Esophagus muscularis mucosa (tissue), 4 donors: ENCODE measurements at regions not wholly inside any gene's neighbourhood (a gene's known extent, or its start where the extent isn't known, plus 50 kb on each side); places are given as distances from the start of the nearest gene placed in this dataset.

Source experiments
- EP300 ChIP-seq: sonication (generic); formaldehyde crosslinking; IDR thresholded peaks from one replicate; pipeline ENCODE4 v1.6.1; 2017; ENCODE audit warnings: antibody characterized with exemption
- POLR2A ChIP-seq: fragments of 450-650 bp; IDR thresholded peaks from one replicate; pipeline ENCODE4 v1.6.1; 2017; ENCODE audit warnings: antibody characterized with exemption, moderate library complexity, mild to moderate bottlenecking, low read depth
- POLR2AphosphoS5 ChIP-seq, 2 donors: sonication (generic); formaldehyde crosslinking; IDR thresholded peaks; one replicate each; pipeline ENCODE4 v1.6.1; 2017; ENCODE audit warnings: antibody characterized with exemption in 2 of 2
- TF ChIP-seq, protein P1 (sequence below), 3 experiments: fragments of 200-600 bp in 2 of 3; fragments of 450-650 bp in 1 of 3; sonication (generic) in 2 of 3; IDR thresholded peaks; one replicate each; pipeline ENCODE4 v1.5.1; 2017 to 2019; ENCODE audit warnings: antibody characterized with exemption in 3 of 3, mild to moderate bottlenecking in 2 of 3, moderate library complexity in 1 of 3

DNA sequence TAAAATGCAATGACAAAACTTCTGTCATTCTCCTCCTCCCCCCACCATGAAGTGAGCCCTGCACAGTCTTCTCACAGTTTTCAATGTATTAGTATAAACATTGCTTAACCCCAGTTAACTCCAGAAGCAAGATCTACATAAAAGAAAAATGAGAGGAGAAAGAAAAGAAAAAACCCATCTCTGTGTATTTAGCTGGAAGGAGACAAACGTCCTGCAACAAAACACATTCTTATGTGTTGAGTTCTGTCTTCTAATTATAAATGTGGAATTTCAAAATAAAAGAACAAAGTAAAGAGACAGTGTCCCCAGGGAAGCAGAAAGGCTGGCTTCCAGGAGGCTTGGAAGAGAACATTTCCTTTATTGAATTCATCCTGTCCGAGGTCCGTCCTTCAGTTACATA is 491.9 kb upstream of the TUSC1 start:
- TF ChIP-seq, protein P1, sequence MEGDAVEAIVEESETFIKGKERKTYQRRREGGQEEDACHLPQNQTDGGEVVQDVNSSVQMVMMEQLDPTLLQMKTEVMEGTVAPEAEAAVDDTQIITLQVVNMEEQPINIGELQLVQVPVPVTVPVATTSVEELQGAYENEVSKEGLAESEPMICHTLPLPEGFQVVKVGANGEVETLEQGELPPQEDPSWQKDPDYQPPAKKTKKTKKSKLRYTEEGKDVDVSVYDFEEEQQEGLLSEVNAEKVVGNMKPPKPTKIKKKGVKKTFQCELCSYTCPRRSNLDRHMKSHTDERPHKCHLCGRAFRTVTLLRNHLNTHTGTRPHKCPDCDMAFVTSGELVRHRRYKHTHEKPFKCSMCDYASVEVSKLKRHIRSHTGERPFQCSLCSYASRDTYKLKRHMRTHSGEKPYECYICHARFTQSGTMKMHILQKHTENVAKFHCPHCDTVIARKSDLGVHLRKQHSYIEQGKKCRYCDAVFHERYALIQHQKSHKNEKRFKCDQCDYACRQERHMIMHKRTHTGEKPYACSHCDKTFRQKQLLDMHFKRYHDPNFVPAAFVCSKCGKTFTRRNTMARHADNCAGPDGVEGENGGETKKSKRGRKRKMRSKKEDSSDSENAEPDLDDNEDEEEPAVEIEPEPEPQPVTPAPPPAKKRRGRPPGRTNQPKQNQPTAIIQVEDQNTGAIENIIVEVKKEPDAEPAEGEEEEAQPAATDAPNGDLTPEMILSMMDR (IDR thresholded peaks at IDR 0.05), result no peak
- TF ChIP-seq POLR2AphosphoS5 (IDR thresholded peaks at IDR 0.05) (no peak), POLR2A (no peak), EP300 (no peak)
